ENCODE measurements at regions not wholly inside any gene's neighbourhood (a gene's known extent, or its start where the extent isn't known, plus 50 kb on each side); places are given as distances from the start of the nearest gene placed in this dataset.
A peak's percentile ranks its signal among the peaks of the same experiment; 100 is the strongest.

DNA sequence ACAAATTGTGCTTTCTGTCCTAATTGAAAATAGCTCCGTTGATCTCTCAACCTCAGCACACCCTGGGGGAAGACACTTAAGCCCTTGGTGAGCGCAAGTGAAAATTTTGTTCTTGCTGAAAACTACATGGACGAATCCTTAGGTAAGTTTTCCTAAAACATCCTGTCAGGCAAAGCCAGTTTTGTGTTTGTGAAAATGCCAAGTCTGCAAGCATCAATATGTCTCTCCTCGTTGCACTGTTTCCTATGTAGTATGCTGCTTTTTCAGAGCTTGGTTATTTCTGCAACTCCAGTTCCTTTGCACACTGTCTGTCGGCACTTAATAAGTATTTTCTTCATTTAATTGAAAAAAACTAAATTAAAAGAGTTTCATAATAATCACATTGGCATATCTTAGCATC, 146.9 kb upstream of the POU3F3 start:
- no peak for ATAC-seq
- no peaks in the 10 kb centered on the region for H3K27me3 Mint-ChIP-seq (ENCODE audit: insufficient read depth, low read depth, poor library complexity)

DNA sequence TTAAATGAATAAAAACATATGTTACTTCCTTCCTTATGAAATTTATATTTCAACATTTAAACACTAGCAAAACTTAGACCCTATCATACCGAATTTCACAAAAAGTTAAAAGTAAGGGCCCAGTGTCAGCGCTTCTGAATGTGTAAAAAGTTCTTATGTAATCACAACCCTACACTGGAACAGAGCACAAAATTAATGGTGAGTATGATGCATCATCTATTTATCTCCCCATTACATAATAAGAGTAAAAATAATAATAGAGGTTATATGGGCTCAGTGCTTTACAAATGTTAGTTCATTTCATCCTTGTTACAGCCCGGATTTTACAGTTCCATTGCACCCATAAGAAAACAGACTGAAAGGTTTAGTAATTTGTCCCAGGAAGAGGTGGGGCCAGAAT, 144.9 kb upstream of the POU3F3 start:
- Histone ChIP-seq H3K4me1 (ENCODE audit: insufficient read depth) (peaks cover 9% of the 10 kb centered on the region), H3F3A (replicated peaks; ENCODE audit: low read depth) (no peaks in the 10 kb centered on the region), H3K27ac (ENCODE audit: low read depth) (no peak overlapping the region), H3K4me3 (no peak overlapping the region), H3K9me2 (ENCODE audit: insufficient read depth) (no peaks in the 10 kb centered on the region), H3K36me3 (ENCODE audit: insufficient read depth) (no peaks in the 10 kb centered on the region), H3K27me3 (ENCODE audit: insufficient read depth) (no peaks in the 10 kb centered on the region), H4K20me1 (replicated peaks; ENCODE audit: insufficient read depth) (no peaks in the 10 kb centered on the region), H2AFZ (no peak overlapping the region), H3K79me2 (replicated peaks; ENCODE audit: insufficient read depth) (no peaks in the 10 kb centered on the region), H3K4me2 (no peak overlapping the region)
- DNase-seq (ENCODE audit: low spot score) (no peak), ATAC-seq (no peak)
- H3K36me3 Mint-ChIP-seq (ENCODE audit: low read depth), result no peaks in the 10 kb centered on the region
- TF ChIP-seq EZH2 (IDR thresholded peaks at IDR 0.05; ENCODE audit: low read depth, unreplicated experiment), result no peak
- no peak for TF ChIP-seq ZNF114 (CRISPR knock-in tag; IDR thresholded peaks at IDR 0.05)
- no peak for TF ChIP-seq STAT1 (IDR thresholded peaks at IDR 0.05; ENCODE audit: unreplicated experiment)
- H3K9me3 Mint-ChIP-seq, result no peaks in the 10 kb centered on the region
- no peak overlapping the region for H3K27ac Mint-ChIP-seq
- H3K4me1 Mint-ChIP-seq, result peaks cover 19% of the 10 kb centered on the region
- no peaks in the 10 kb centered on the region for H3K27me3 Mint-ChIP-seq (ENCODE audit: insufficient read depth, low read depth, poor library complexity)
- H3K4me3 Mint-ChIP-seq, result no peak overlapping the region

More for the DNA sequence above, 146.9 kb upstream of the POU3F3 start:
- H3K9me2 ChIP-seq (ENCODE audit: insufficient read depth), result no peaks in the 10 kb centered on the region
- no peak overlapping the region for H3K4me3 ChIP-seq
- H3K79me2 ChIP-seq (replicated peaks; ENCODE audit: insufficient read depth), result no peaks in the 10 kb centered on the region
- H3K27me3 ChIP-seq (ENCODE audit: insufficient read depth), result no peaks in the 10 kb centered on the region
- H3K4me1 ChIP-seq (ENCODE audit: insufficient read depth), result peaks cover 9% of the 10 kb centered on the region
- H3K4me3 Mint-ChIP-seq, result no peak overlapping the region
- no peaks in the 10 kb centered on the region for H3F3A ChIP-seq (replicated peaks; ENCODE audit: low read depth)
- H3K4me1 Mint-ChIP-seq, result peaks cover 35% of the 10 kb centered on the region
- TF ChIP-seq, protein P1, sequence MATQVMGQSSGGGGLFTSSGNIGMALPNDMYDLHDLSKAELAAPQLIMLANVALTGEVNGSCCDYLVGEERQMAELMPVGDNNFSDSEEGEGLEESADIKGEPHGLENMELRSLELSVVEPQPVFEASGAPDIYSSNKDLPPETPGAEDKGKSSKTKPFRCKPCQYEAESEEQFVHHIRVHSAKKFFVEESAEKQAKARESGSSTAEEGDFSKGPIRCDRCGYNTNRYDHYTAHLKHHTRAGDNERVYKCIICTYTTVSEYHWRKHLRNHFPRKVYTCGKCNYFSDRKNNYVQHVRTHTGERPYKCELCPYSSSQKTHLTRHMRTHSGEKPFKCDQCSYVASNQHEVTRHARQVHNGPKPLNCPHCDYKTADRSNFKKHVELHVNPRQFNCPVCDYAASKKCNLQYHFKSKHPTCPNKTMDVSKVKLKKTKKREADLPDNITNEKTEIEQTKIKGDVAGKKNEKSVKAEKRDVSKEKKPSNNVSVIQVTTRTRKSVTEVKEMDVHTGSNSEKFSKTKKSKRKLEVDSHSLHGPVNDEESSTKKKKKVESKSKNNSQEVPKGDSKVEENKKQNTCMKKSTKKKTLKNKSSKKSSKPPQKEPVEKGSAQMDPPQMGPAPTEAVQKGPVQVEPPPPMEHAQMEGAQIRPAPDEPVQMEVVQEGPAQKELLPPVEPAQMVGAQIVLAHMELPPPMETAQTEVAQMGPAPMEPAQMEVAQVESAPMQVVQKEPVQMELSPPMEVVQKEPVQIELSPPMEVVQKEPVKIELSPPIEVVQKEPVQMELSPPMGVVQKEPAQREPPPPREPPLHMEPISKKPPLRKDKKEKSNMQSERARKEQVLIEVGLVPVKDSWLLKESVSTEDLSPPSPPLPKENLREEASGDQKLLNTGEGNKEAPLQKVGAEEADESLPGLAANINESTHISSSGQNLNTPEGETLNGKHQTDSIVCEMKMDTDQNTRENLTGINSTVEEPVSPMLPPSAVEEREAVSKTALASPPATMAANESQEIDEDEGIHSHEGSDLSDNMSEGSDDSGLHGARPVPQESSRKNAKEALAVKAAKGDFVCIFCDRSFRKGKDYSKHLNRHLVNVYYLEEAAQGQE (IDR thresholded peaks at IDR 0.05; ENCODE audit: unreplicated experiment), result no peak
- TF ChIP-seq EZH2 (IDR thresholded peaks at IDR 0.05; ENCODE audit: low read depth, unreplicated experiment) (no peak), STAT1 (IDR thresholded peaks at IDR 0.05; ENCODE audit: unreplicated experiment) (no peak), ZNF331 (CRISPR knock-in tag; IDR thresholded peaks at IDR 0.05; ENCODE audit: low read depth) (no peak)
- no peaks in the 10 kb centered on the region for H3K9me3 Mint-ChIP-seq
- H3K27ac Mint-ChIP-seq, result no peak overlapping the region
- no peaks in the 10 kb centered on the region for H4K20me1 ChIP-seq (replicated peaks; ENCODE audit: insufficient read depth)
- H3K27ac ChIP-seq (ENCODE audit: low read depth), result no peak overlapping the region
- no peak overlapping the region for H3K4me2 ChIP-seq
- no peak for DNase-seq (ENCODE audit: low spot score)
- H2AFZ ChIP-seq, result peak overlapping the region; percentile 23; the same call in 1 of the 2 replicates
- H3K36me3 ChIP-seq (ENCODE audit: insufficient read depth), result no peaks in the 10 kb centered on the region
- H3K36me3 Mint-ChIP-seq (ENCODE audit: low read depth), result no peaks in the 10 kb centered on the region

- no peak overlapping the region for H3K27ac Mint-ChIP-seq
- H3K27me3 Mint-ChIP-seq (ENCODE audit: insufficient read depth, low read depth, poor library complexity), result no peaks in the 10 kb centered on the region
- no peaks in the 10 kb centered on the region for H3K36me3 Mint-ChIP-seq (ENCODE audit: low read depth)
- Histone ChIP-seq H3K4me1 (ENCODE audit: insufficient read depth) (no peaks in the 10 kb centered on the region), H2AFZ (peak overlapping the region; percentile 74), H4K20me1 (replicated peaks; ENCODE audit: insufficient read depth) (no peaks in the 10 kb centered on the region), H3K79me2 (replicated peaks; ENCODE audit: insufficient read depth) (no peaks in the 10 kb centered on the region), H3K4me3 (no peak overlapping the region), H3K4me2 (no peak overlapping the region), H3K36me3 (ENCODE audit: insufficient read depth) (no peaks in the 10 kb centered on the region), H3K27ac (ENCODE audit: low read depth) (no peak overlapping the region), H3K27me3 (ENCODE audit: insufficient read depth) (no peaks in the 10 kb centered on the region), H3F3A (replicated peaks; ENCODE audit: low read depth) (no peaks in the 10 kb centered on the region), H3K9me2 (ENCODE audit: insufficient read depth) (0 out of 2 replicates have a peak, but pooled peaks cover 7% of the 10 kb centered on the region)
- no peaks in the 10 kb centered on the region for H3K4me1 Mint-ChIP-seq
- no peak for ATAC-seq
- no peaks in the 10 kb centered on the region for H3K9me3 Mint-ChIP-seq
- no peak for DNase-seq (ENCODE audit: low spot score)
- no peak overlapping the region for H3K4me3 Mint-ChIP-seq
- TF ChIP-seq, protein P2, sequence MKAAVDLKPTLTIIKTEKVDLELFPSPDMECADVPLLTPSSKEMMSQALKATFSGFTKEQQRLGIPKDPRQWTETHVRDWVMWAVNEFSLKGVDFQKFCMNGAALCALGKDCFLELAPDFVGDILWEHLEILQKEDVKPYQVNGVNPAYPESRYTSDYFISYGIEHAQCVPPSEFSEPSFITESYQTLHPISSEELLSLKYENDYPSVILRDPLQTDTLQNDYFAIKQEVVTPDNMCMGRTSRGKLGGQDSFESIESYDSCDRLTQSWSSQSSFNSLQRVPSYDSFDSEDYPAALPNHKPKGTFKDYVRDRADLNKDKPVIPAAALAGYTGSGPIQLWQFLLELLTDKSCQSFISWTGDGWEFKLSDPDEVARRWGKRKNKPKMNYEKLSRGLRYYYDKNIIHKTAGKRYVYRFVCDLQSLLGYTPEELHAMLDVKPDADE (IDR thresholded peaks at IDR 0.05), result no peak
- TF ChIP-seq NANOG (IDR thresholded peaks at IDR 0.05; ENCODE audit: borderline replicate concordance) (no peak), EZH2phosphoT487 (IDR thresholded peaks at IDR 0.05; ENCODE audit: unreplicated experiment) (no peak)
- TF ChIP-seq, protein P1 (IDR thresholded peaks at IDR 0.05; ENCODE audit: unreplicated experiment), result no peak
These were observed 137.9 kb upstream of the POU3F3 start for GRCh38 chr2:104716061-104716460.
